ENCODE measurements at regions not wholly inside any gene's neighbourhood (a gene's known extent, or its start where the extent isn't known, plus 50 kb on each side); places are given as distances from the start of the nearest gene placed in this dataset.

DNA sequence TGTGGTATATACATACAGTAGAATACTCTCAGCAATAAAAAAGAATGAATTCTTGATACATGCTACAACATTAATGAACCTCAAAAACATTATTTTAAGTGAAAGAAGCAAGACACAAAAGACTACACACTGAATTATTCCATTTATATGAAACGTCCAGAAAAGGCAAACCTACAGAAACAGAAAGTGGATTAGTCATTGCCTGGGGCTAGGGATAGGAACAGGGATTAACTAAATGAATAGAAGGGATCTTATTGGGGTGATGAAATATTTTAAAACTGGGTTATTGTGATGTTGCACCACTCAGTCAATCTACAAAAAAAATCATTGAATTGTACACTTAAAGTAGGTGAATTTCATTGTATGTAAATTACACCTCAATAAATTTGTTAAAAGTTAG, 326.7 kb downstream of the PIK3R1 start:
- TF ChIP-seq POLR2A (IDR thresholded peaks at IDR 0.05; ENCODE audit: low read depth, low read length): no peak
- no peak for TF ChIP-seq TAF1 (IDR thresholded peaks at IDR 0.05; ENCODE audit: borderline replicate concordance, low read depth, low read length)

All from GM12892 (cell line).